Activated CD8-positive, alpha-beta memory T cell treated with anti-CD3 and anti-CD28 coated beads, Interleukin-2, amount 50 U/mL, for 24 hours (primary cell): ENCODE measurements at regions not wholly inside any gene's neighbourhood (a gene's known extent, or its start where the extent isn't known, plus 50 kb on each side); places are given as distances from the start of the nearest gene placed in this dataset.

Source experiments
- DNase-seq: peaks from one replicate; pipeline ENCODE4 v3.0.0-alpha.2; 2020; ENCODE audit errors: extremely low read depth

DNA sequence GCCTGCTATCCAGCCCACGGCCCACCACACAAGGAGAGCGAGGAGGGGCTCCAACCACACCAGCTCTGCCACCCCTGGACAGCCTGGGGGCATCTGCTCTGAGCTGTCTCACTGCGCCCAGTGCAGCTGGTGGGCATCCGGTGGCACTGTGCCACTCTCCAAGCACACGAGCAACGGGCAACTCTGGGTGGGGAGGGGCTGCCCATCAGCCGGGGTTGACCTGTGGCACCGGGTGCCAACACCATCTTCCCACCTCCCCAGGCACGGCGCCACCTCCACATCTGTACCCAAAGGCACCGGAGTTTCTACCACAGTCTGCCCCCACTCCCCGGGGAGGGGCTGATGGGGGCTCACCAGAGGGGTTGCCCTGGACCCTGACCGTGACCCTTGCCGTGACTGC is 241.8 kb downstream of the RBFOX3 start:
- DNase-seq = no peak

DNA sequence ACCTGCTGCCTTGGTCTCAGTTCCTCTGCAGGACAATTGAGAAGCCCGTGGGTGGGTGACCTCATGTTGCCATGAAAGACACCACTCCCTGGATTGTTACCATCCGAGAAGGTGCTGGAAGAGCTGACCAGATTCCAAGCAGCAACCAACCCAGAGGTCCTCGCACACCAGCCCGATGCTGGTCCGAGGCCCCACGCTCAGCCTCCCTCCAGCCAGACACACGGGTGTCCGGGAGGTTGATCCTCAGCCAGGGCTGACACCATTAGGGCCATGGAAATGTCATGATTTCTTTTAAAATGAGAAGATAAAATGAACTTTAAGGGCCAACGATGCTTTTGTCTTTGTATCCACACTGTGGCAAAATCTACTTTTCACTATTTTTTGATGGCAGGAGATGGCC is 242.3 kb downstream of the RBFOX3 start:
- no peak for DNase-seq

DNA sequence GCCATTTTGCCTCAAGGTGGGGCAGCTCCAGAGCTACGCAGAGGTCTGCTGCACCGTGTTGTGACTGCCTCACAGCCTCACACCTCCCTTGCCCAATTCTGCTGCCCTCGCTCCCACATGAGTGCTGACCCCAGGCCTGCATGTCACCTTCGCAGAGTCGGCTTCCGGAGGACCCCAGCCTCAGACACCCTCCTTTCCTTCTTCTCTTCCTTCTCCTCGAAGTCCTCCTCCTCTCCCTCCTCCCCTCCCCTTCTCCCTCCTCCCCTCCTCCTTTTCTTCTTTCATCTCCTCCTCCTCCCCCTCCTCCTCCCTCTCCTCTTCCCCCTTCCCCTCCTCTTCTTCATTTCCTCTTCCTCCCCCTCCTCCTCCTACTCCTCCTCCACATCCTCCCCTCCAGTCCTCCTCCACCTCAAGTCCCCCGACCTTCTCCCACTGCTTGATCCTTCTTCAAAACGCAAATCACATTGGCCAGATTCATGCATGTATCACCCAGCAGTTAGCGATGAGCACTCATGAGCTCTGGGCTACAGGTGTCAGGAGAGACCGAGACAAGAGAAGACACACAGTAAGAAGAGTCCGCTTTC is 243.8 kb downstream of the RBFOX3 start:
- DNase-seq = no peak

DNA sequence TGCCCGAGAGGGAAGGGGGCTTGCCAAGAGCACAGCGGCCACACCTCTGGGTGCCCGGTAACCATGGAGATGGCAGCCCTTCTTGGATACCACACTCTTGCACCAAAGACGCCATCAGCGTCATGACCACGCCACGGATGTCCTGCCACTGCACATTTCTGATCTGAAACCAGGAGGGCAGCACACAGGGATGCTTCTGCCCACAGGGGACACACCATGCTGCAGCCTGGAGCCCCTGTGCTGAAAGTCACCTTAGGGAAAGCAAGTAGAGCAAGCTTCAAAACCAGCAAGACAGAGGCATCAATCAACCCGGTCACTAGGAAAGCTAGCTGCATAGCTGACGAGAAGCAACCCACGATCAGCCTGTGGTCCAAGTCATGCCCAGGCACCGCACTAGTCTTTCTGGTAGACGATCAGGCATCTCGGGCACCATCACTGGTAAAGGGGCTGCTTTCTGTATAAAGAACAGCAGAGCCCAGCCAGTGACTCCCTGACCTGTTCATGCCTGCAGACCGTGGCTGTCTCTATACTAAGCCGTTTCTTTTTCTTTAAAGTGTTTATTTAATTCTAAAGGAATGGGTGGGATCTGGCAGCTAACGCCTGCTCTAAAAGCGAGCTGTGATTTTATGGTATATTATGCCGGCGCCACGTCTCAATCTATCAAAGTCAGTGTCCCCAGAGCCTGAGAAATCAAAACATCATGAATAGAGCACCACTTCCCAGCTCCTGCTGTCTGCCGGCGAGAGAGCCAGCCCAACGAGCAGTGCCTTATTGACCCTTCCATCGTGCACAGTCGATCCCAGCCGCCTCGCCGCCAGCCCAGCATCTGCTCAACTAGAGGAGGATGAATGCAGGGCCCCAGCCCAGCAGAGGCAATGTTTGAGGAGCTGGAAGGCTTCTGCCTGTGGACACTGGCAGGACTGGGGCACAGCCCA is 244.7 kb downstream of the RBFOX3 start:
- DNase-seq = no peak

DNA sequence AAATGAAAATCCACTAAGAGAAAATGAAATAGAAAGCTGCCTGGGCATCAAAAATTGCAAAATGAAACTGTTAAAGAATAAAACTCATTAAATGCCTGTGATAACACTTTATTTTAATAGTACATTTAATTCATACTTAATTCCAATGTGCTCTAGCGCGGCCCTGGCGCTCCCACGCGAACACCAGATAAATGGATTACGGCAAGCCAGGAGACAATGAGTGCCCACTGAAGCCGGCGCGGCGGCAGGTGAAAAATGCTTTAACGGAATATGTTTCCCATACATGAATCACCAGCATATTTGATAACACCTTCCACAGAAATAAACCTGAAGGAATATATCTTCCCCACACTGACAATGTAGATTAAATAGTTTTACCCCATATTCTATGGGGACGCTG is 245.5 kb downstream of the RBFOX3 start:
- no peak for DNase-seq

DNA sequence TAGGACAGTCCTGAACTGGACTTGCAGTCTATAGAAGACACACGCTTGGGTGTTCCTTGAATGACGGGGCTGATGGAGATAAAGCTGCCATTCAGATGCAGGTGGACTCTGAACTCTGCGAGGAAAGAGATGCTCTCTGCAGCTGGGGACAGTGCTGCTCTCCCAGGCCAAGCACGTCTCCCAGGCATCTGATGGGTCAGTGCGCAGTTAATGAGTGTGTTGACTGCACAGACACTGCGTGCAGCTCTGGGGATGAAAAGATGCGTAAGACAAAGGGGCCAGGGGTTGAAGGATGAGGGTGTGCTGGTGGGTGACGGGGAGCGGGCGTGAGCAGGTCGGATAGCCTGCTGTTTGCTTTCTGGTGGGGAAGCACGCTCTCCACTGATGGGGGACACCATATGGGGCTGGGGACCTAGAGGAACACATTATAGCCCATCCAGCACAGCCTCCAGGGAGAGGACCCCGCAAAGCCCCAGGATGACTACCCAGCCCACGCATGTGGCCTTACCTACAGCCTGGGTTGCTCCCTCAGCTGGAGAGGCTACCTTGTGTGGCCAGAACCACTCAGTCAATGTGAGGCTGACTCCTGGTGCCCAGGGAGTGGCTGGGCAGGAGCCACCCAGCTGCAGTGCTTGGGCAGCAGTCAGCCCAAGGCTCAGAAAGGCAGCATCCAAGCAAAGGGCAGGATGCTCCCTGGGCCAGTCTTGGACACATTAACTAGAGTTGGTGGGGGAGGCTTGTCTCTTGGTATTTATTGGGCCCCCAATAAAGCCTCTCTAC is 246.3 kb downstream of the RBFOX3 start:
- DNase-seq = no peak

DNA sequence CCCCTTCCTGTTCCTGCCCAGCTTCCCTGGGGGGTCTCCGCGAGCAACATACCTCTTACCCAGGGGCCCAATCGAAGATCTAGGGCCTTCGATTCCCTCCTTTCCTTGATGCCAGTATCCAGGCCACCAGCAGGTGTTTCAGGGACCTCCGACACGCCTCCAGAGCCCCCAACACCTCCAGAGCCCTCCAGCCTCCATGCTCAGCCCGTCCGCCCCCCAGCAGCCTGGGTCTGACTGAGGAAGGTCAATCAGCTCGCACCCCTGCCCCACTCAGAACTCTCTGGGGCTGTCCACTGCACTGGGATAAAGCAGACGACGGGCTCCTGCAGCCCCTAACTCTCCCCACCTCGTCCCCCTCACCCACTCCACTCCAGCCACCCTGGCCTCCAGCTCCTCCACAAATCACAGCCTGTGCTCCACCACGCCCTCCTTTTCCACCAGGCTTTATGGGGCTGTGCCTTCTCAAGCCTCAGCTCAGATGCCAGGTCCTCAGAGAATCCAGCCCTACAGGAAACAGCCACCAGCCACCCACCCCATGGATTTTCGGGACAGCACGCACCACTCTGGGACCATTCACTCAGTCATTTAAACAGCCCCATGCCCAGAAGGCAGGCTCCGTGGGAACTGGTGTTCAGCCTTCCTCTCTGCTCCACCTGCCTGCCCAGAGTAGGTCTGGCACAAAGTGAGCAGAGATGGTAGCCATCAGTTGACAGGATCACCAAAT is 247.1 kb downstream of the RBFOX3 start:
- no peak for DNase-seq

DNA sequence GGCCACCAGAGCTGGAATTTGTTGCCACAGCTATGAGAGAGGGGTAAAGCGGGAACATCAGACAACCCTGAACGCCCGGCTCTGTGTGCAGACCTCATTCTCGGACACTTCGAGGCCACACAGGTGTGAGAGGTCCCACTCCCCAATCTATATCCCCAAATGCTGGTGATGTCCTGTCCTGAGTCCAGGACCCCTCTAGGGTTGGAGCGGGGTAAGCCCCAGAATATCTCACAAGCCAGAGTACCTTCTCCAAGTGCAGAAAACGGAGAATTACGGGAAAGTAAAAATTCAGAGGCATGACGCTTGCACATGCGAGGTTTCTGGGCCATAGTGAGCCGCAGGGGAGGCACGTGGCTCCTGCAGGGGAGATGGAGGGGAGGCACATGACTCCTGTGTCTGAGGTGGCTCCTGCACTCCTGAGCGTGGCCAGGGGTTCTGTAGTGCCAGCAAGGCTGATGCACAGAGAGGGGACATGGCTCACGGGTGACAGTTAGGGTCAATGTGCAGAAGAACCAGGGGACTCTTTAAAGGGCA is 248.0 kb downstream of the RBFOX3 start:
- DNase-seq = no peak

DNA sequence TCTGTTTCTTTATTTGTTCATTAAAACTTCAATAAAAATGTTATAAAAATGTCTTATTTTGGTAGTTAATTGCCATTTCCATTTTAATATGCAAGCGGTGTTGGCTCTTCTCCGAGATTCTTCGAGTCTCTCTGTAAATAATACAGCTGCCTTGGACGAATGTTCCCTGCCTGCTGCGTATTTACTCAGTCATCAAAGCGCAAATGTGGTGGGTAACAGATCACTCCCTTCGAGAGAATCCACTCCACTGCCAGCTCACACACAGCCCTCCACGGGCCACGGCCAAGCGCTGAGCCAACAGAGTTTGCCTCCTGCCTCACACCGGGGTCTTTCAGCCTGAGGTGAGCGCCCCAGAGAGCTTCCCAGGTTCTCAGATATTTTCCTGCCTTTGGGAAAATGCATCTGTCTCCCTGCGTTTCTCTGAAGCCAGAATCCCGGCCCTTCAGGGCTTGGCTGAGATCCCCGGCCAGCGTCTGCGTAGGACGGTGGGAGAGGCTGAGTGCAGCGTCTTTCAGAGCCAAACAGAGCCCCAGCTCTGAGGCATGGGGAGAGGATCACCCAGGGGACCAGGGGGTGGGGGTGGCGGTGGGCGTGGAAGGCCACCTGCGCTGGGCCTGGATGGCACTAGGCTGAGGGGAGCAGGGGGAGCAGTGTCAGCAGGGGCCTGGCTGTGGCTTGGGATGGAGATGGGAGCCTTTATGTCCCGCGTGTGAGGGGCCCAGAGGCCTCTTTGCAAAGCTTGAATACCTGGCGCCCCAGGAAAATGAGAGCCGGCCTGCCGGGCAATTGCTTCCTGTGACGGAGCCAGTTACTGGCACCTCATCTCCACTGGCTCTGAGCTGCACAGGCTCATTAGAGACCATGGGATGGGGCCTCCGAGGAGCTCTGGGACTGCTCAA is 248.7 kb downstream of the RBFOX3 start:
- no peak for DNase-seq

DNA sequence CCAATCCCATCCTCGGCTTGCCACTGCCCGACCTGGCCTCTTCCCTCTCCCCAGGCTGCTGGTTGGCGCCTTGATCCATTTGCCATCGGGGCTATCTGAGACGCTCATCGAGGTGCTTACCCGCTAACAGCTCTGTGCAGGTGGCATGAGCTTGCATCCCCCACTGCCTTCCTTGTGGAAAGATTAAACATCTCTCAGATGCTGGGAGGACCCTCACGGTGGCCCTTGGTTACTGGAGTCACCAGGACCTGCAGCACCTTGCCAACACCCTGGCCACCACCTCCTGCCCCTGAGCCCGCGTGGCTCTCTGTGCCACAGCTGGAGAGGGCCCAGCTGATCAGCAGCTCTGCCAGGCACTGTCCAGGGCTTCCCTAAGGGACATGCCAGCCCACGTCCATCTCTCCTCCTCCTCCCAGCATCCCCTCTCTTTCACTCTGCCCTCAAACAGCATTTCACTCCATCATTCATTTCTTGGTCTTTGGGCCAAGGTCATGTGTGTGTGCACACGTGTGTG is 249.6 kb downstream of the RBFOX3 start:
- no peak for DNase-seq

DNA sequence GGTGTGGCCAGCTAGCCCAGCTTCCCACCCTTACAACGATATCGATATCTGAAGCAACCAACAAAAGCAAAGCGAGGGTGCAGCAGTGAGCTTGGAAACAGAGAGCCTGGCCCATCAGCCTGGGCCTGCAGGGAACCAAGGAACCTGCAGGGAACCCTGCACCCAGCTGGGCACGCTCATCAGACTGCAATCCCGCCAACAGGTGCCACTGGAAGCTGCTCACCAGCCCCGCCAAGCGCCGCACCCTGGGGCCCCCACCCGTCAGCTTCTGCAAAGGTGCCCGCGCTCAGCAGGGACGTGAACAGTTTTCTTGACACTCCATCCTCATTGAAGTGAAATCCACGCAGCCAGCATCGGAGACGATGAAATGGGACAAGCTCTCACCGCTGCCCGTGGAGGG is 250.7 kb downstream of the RBFOX3 start:
- no peak for DNase-seq

DNA sequence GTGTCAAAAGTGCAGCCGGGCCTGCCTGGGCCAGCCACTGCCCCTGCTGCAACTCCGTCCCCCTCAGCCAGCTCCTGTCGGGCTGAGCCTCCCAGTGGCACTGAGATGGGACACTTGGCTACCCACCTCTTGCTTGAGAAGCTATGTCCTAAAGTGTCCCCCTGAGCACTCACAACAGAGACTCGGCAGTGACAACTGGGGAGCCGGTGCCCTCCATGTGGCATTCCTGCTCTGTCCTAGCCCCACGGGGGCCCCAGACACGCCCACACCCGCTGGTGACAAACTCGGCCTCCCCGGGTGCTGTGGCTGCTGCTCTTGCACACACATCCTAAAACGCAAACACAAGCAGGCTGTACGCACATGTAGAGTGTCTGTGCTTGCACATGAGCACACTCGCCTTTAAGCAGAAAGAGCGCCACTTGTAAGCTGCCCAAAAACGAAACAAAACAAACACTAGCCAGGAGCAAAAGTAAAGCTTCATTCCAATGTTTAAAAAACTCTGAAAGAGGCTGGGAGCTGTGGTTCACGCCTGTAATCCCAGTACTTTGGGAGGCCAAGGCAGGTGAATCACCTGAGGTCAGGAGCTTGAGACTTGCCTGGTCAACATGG is 253.9 kb downstream of the RBFOX3 start:
- DNase-seq = no peak

DNA sequence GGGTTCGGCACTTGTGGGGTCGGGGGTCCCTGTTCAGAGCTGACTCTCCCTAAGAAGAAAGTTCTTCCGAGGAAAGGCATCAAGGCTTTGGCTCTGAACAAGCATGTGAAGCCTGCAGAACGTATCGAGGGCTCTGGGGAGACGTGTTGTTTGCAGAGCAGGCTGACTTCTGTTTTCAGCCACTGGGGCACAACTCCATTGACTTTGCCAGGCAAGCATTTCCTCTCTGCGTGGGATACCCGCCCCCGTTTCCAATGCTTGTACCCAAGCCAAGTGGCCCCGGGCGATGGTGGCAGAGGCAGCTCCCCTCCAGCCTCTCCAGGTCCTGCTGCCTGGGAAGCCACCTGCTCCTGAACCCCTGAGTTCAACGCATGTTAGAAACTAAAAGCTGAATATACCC is 255.7 kb downstream of the RBFOX3 start:
- no peak for DNase-seq

DNA sequence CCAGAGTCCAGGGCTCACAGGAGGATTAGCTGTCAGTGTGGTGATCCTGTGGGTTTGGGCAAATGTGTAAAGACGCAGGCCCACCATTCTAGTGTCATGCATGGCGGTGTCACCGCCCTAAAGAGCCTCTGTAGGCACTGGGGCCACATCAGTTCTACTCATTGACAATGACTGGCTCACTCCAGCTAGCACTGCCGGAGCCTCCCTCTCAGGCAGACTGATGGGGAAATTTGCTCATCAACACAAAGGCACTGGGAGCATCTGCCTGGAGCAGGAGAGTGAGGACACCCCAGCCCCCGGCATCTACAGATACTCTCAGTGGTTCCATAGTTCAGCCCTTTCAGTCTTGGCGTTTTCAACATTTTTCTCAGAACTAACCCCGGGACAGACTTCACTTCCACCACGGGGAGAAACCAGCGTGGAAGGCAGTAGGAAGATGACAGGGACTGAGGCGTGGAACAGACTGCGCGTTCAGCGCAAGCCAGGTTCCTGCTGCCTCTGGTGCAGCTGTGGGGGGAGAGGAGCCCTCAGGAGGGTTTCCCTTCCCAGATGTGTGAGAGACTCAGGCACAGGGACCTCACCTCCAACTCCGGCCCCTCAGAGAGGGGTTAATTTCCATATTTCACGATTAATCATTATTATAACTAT is 256.6 kb downstream of the RBFOX3 start:
- no peak for DNase-seq

DNA sequence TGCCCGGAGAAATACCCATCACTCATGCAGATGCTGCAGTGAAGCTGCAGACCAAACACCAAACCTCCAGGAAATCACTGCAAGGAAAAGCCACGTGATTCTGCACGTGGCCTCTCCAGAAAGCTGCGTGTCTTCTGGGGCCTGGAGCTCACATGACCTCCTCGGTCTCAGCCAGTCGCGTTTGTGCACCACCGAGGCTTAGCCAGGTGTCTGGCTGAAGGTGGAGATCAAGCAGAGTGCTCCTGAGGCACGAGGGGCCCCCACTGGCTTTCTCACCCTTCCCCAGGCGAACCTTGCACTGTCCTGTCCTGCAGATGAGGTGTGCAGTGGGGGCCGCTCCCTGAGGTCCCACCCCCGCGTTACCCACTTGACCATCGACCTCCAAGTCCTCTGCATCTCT is 257.3 kb downstream of the RBFOX3 start:
- no peak for DNase-seq

DNA sequence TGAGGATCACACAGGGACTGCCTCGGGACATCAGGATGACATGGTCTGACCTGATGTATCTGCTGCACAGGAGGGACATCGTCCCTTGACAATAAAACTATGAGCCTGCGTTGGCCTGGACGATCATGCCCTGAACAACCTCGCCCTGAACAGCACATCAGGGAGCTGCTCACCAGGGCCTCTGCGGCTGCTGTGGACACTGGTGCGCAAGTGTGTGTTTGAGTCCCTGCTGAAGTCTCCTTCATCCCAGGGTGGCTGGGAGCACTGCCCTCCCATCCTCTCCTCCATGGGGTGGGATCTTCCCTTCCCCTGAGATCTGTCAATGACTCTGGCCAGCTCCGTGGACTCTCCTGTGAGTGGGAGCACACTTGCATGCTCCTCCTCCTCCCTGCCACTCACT is 257.8 kb downstream of the RBFOX3 start:
- DNase-seq = no peak

DNA sequence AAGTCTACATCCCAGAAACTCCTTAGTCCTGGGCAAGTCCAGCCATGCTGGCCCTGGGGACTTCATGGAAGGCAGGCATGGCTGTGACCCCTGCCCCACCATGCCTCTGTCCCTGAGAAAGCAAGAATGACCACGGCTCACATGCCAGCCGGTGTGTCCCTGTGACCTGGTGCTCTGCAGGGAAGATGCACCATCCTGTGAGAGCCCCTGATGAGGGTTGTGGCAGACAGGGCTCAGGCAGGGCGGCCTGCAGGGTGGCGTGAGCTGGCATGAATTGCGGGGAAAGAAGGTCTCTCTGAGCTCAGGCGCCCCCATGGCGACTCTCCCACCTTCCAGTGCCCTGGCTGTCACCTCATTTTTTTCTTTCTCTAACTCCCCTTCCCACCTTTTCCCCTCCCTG is 260.3 kb downstream of the RBFOX3 start:
- no peak for DNase-seq

DNA sequence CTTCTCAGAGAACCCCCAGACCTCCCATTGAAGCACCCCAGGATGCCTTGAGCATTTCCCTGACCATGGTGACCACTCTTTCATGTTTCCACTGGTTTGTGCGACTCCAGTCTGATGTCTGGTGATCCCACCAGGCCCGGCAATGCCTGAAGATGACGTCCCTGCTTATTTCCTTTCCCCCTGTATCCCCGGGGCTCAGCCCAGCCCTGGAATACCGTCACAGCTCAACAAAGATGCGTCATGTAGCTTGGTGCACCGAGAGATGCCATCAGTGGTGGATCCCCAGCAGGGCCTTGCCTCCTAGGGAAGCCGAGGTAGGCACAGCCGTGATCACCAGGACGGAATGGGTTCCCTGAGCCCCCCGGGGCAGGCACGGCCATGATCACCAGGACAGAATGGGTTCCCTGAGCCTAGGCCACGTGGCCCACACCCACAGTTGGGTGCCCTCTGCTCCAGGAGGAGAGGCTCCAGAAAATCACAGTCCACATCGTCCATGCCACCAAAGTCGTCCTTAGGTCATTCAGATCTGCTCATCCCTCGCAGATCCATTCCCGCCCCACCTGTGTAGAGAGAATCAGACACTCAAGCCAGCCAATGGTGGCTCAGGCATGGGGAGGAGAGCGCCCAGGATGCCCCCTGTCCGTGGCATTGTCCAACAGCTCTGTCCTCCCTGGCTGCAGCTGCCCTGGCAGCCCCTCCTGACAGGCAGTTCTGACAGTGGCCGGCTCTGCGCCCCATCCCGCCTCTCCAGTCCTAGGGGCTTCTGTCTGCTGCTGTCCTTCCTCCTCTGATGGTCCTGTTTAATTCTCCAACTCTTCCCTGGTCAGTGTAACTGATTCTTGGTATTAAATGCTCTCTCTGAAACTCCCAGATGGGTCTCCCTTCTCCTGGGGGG is 261.1 kb downstream of the RBFOX3 start:
- no peak for DNase-seq

DNA sequence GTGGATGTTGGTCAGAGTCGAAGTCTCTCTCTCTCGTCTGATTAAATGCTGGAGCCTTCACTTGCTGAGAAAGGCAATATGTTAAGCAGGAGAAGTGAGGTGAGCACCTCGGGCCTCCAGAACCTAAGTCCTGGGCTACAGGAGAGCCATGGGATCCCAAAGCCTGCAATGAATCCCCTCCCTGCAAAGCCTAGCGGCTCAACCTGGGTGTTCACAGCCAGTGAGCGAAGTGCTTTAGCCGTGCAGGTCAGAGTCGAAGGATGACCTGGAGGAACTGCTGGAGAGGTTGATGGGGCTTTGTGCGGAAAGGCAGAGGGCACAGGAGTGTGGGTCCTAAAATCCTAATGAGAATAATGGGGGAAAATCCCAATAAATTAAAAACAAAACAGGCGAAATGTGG is 267.8 kb downstream of the ENGASE start:
- no peak for DNase-seq
